GM11168 (cell line): ENCODE measurements at regions not wholly inside any gene's neighbourhood (a gene's known extent, or its start where the extent isn't known, plus 50 kb on each side); places are given as distances from the start of the nearest gene placed in this dataset.
"Not testable (repeated sequence)": the region's sequence is repeated elsewhere in the genome, so short reads cannot be mapped to it uniquely, and the experiment has no call there.

Experiments used
- in situ Hi-C: fragments of 300-500 bp; cut with MboI; formaldehyde crosslinking; loops from one replicate; pipeline ENCODE4 v1.12.0; 2022; ENCODE audit warnings: low sequenced_read_pairs; ENCODE audit not compliant: unreplicated experiment

DNA sequence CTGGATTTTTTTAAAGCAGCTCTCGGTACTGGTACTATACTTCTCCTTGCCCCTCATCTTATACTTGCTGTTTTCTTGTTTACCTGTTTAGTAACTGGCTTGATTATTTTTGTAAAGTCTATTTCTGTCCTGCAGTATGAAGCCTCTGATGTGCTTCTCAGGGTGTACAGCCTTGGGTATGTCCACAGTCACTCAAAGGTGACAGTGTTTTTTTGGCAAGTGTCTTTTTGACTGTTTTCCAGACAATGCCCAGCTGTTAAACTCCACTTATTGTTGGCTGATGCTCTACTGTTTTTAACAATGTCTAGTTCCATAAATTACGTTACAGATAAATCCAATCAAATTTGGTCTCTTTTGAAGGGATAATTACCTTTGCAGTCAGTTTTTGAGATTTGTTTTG lies 475.2 kb downstream of the JRKL start:
- in situ Hi-C loops = no loop called here

DNA sequence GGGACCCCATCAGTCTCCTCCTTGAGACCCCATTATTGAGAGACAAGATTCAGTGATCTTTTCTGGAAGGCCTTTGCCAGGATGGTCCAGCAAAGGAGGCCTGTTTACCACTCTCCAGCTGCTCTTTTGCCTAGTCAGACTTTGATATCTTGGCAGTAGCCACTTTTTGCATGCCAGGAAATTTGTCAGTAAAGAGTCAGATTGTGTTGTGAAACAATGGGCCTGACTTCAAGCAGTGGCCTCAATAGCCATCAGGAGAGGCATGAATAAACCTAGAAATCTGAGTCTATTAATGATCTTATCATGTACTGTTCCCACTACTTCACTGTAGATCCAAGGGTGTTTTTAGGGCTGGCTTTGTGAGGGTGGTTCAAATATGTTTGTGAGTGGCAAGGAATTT lies 479.4 kb downstream of the JRKL start:
- in situ Hi-C loops = no loop called here

DNA sequence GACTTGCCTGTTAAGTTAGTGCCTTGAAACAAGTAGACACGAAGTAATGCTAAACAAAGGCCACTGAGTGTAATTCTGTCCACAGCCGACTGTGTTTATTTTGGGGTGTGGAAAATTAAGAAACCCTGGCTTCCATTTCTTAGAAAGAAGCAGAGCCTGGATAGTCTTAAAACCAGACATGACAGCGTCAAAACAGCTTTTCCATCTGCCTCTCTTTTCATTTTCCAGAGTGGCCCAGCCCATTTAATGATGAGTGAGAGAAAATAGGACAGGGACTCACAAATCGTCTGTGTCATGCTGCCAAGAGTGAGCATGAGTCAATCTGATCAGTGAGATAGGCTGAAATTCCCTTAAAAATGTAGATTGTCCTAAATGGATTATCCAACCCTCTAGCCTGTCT lies 485.9 kb downstream of the JRKL start:
- in situ Hi-C loops = no loop called here

DNA sequence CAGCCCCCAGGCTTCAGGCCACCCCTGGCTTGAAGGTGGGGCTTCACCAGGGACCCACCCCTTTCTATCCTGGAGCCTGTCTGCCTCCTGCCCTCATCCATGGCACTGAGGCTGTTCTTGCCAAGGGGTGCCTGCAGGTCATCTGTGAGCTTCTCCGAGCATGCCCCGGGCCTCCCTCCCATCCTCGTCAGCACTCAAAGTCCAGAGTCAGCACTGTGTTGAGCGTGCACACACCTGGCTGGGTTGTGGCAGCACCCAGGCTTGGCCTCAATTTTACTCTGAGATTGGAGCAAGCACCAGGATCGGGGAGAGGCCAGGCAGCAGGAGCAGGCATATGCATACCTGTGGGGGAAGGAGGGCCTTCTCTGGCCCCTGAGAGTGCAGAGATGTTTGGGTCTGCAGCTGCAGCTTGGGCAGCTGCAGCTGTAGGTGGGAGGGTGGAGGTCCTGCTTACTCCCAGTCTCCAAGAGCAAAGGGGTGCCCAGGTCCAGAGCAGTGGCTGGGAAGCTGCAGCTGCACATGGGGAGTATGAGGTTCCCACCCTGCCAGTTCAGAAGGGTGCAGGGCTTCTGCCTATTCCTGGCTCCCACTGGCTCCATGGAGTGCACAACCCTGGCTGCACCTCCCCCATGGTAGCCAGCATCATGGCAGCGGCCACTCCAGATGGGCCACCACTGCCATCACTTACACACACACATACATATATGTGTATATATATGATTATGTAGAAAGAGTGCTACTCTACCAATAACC lies 488.7 kb downstream of the JRKL start:
- in situ Hi-C loops = no loop called here

GRCh38 chr11:96882622-96883021 lies 492.8 kb downstream of the JRKL start:
- in situ Hi-C loops = not testable (repeated sequence)

DNA sequence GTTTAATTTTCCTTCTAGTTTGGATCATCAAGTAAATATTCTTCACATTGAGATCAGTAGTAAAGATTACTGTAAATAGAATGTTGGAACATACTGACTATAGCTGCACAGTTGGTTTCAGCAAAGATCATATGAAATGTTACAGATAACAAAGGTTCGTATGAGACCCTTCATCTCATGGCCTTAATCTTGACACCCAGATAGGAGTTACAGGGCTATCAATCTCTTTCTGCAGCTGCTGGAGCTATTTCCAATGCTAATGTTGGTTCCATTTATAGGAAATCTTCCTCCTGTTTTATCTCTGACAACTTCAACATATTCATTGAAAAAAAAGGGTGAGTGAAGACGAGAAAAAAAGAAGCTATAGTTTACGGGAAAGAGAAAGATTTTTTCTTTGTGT lies 495.6 kb downstream of the JRKL start:
- in situ Hi-C loops = no loop called here

DNA sequence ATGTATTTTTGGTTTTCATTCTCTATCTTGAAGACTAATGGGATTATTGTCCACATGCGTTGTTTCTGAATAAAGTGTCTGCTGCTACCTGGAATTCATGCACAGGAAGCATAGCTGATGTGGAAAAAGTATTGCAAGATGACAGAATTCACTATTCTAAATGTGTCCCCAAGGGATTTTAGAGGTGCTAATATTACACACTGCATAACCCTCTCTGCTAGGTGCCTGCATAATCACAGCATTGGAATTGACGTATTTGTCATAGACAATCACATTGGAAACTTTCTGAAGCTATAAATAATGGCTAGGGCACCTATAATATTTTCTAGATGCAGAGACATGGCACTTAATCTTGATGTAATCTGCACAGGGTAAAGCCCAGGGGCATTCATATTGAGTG lies 496.1 kb downstream of the JRKL start:
- in situ Hi-C loops = no loop called here

GRCh38 chr11:96893988-96894387 lies 504.2 kb downstream of the JRKL start:
- in situ Hi-C loops = no loop called here

DNA sequence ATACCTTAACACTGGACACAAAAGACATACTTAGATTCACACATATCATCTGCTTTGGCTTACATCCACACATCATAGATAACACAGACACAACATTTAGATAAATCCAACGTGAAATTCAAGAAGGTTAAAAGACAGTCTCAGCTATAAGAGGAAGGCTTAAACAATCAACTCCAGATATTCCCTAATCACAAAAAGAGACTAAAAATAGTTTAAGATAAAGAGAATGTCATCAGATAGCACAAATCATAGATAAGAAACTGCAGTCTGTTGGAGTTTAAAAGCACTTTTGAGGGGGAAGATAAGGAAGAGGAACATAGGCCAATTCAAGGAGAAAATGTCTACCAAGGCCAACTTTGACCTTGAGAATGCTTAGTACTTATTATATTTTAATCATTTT lies 504.8 kb downstream of the JRKL start:
- in situ Hi-C loops = no loop called here

GRCh38 chr11:96899971-96900370 lies 510.2 kb downstream of the JRKL start:
- in situ Hi-C loops = no loop called here

GRCh38 chr11:96905143-96905542 lies 515.3 kb downstream of the JRKL start:
- in situ Hi-C loops = no loop called here

DNA sequence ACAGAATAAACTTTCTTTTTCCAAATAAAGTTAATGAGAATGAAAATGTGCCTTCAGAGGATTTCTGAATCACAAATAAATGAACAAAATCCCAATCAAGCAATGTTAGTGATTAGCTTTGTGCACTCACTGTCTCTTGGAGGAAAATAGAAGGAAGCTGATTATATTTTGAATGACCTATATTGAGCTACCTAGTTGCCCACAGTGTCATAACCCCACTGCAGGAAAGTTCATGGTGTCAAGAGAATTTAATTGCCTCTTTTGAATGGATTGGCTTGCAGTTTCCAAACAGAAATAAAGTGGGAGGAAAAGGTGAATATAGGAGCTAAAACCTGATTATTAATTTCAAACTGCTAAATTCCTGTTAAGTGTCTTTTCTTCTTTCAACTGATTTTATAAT lies 515.9 kb downstream of the JRKL start:
- in situ Hi-C loops = no loop called here

DNA sequence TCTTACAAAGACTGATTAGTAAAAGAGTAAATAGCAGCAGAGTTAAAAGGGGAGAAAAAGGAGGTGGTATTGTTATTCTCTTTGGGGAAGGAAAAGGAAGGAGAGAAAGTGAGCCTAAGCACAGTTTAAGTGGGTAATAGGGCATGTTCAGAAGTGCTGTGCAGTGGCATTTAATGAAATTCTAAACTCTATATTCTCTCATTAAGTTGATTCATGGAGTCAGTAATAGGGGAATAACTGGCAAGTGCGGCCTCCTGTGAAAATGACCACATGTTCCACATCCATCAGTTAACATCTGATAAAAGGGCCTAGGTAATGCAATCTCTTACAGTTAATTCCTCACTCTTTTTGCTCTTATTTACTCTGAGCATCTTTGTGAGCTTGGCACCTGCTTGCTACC lies 516.7 kb downstream of the JRKL start:
- in situ Hi-C loops = no loop called here

GRCh38 chr11:96925862-96926261 lies 536.0 kb downstream of the JRKL start:
- in situ Hi-C loops = no loop called here

- in situ Hi-C loops = no loop called here
Measured at GRCh38 chr11:96940227-96940626, 550.4 kb downstream of the JRKL start.

DNA sequence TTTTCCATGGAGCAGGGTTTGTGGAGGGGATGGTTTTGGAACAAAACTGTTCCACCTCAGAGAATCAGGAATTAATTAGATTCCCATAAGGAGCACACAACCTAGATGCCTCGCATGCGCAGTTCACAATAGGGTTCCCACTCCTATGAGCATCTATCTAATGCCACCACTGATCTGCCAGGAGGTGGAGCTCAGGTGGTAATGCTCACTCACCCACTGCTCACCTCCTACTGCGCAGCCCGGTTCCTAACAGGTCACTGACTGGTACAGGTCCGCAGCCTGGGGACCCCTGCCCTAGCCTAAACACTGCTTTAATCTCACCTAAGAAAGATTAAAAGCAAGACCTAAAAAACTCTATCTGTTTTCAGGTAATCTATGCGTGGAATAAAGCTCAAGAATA lies 553.0 kb downstream of the JRKL start:
- in situ Hi-C loops = no loop called here

GRCh38 chr11:96943970-96944369 lies 554.2 kb downstream of the JRKL start:
- in situ Hi-C loops = no loop called here

DNA sequence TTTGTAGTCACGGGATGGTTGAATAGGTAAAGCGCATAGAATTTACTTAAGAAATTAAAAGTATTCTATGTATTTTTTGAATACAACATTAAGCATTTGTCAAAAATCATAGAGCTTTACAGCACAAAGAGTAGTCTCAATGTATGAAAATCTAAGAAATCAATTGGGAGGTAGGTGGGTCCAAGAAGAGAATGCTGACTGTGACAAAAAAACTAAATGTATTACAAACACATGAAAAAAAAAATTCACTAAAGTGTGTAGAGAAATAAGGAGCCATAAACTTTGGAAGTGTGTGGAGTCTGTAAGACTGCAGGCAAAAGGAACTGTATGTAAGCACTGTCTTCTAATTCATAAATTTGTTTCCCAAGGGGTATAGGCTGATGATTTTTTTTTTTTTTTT lies 558.3 kb downstream of the JRKL start:
- in situ Hi-C loops = no loop called here

DNA sequence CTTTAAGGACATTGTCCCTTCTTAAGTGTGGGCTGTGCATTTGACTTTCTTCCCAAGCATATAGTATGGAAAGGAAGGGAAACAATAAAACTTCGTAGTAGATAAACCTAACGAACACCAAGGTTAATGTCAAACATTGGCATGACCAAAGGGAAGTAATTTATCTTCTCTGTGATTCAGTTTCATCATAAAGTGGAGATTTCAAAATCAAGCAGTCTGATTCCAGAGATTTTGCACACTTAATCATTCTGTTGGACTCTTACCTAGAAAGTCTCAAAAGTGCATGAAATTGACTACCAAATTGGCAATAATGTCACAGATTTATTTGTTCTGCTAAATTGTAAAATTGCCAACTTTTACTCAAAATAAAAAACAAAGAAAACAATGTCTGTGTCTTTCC lies 559.7 kb downstream of the JRKL start:
- in situ Hi-C loops = no loop called here

GRCh38 chr11:96954587-96955242 lies 564.9 kb downstream of the JRKL start:
- in situ Hi-C loops = no loop called here

GRCh38 chr11:96960476-96960875 lies 570.7 kb downstream of the JRKL start:
- in situ Hi-C loops = no loop called here

DNA sequence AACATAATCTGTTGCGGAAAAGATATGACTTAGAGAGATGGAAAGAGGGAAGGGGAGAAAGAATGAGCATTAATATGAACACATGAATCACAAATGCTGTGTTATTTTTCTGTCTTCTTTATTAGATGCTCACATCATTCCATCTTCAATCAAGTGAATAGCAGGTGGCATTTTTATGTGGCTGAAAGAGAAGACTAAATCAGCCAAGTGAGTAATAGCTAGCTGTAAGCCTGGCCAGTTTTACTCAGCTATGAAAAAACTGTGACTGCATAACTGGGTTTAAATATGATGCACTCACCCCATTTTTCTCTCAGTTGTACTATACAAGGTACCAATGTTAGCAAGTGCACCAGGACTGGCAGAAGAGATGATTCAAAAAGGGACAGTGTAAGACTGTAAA lies 571.1 kb downstream of the JRKL start:
- in situ Hi-C loops = no loop called here
